ENCODE measurements at regions not wholly inside any gene's neighbourhood (a gene's known extent, or its start where the extent isn't known, plus 50 kb on each side); places are given as distances from the start of the nearest gene placed in this dataset.
"Not testable (repeated sequence)": the region's sequence is repeated elsewhere in the genome, so short reads cannot be mapped to it uniquely, and the experiment has no call there.

GRCh38 chr6:155801046-155801445 lies 345.4 kb upstream of the NOX3 start:
- no peak overlapping the region for H3K4me3 ChIP-seq
- H3K4me1 ChIP-seq: no peaks in the 10 kb centered on the region
- DNase-seq (ENCODE audit: low spot score in 2 of 2): no peak
- no peaks in the 10 kb centered on the region for H3K36me3 ChIP-seq
- TF ChIP-seq CTCF (IDR thresholded peaks at IDR 0.05): no peak
- no peaks in the 10 kb centered on the region for H3K27me3 ChIP-seq
- intact Hi-C loops (cut with DNase I): no loop called here
- H3K9me3 ChIP-seq: peaks cover 0 to 7% of the 10 kb centered on the region in 2 donors
- H3K27ac ChIP-seq: no peak overlapping the region

DNA sequence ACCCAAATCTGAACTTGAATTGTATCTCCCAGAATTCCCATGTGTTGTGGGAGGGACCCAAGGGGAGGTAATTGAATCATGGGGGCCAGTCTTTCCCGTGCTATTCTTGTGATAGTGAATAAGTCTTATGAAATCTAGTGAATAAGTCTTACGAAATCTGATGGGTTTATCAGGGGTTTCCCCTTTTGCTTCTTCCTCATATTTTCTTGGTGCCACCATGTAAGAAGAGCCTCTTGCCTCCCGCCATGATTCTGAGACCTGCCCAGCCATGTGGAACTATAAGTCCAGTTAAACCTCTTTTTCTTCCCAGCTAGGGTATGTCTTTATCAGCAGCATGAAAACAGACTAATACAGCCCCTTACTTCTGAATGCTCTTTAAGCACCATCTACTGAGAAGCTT lies 343.2 kb upstream of the NOX3 start:
- H3K4me3 ChIP-seq; intact Hi-C loops (cut with DNase I); DNase-seq (ENCODE audit: low spot score in 2 of 2); H3K27ac ChIP-seq; H3K4me1 ChIP-seq; H3K36me3 ChIP-seq; H3K27me3 ChIP-seq; H3K9me3 ChIP-seq: not testable (repeated sequence)

- no peak for TF ChIP-seq CTCF (IDR thresholded peaks at IDR 0.05)
- no peak overlapping the region for H3K4me3 ChIP-seq
- DNase-seq (ENCODE audit: low spot score in 2 of 2): no peak
- H3K9me3 ChIP-seq: no peaks in the 10 kb centered on the region
- H3K27me3 ChIP-seq: no peaks in the 10 kb centered on the region
- intact Hi-C loops (cut with DNase I): no loop called here
- H3K4me1 ChIP-seq: no peaks in the 10 kb centered on the region
- no peaks in the 10 kb centered on the region for H3K36me3 ChIP-seq
- no peak overlapping the region for H3K27ac ChIP-seq
Measured at GRCh38 chr6:155795173-155795796, 339.6 kb upstream of the NOX3 start.

DNA sequence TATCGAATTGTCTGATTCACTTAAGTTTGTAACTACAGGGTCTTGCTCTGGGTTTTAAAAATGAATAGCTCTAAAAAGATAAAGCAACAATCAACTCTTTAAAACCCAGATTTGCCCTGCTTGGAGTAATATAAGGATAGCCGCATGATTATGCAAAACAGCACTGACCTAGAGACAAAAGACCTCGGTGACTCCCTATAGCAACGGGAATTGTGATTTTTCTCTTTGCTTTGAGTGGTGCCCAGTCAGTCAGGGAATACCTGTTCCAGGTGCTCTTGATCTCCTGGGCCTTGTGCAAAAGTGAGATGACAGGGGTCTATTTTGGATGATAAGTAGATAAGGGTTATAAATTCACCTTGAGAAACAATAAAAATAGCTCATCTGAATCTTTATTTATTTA lies 336.3 kb upstream of the NOX3 start:
- Histone ChIP-seq H3K4me1 (no peaks in the 10 kb centered on the region), H3K36me3 (no peaks in the 10 kb centered on the region), H3K27ac (no peak overlapping the region), H3K4me3 (no peak overlapping the region), H3K27me3 (no peaks in the 10 kb centered on the region), H3K9me3 (no peaks in the 10 kb centered on the region)
- intact Hi-C loops (cut with DNase I): no loop called here
- no peak for TF ChIP-seq CTCF (IDR thresholded peaks at IDR 0.05)
- DNase-seq (ENCODE audit: low spot score in 2 of 2): no peak

DNA sequence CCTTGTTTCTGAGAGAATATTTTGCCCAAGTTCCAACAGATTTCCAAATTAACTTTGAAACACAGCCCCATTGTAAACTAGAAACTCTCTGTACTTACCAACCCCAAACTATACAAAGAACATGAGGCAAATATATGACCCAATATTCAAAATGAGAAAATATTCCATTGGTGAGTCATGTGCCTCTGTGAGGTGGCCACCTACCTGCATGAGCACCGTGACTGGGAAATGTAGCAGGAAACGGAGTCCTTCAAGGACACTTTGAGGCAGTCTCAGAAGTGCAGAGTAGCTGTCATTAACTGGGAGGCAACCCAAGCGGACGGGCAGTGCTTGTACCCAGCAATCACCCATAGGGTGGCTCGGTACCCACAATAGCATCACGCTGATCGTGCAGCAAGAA lies 335.5 kb upstream of the NOX3 start:
- no peak overlapping the region for H3K4me3 ChIP-seq
- intact Hi-C loops (cut with DNase I): no loop called here
- no peaks in the 10 kb centered on the region for H3K36me3 ChIP-seq
- H3K27me3 ChIP-seq: no peaks in the 10 kb centered on the region
- TF ChIP-seq CTCF (IDR thresholded peaks at IDR 0.05): no peak
- H3K27ac ChIP-seq: no peak overlapping the region
- no peaks in the 10 kb centered on the region for H3K4me1 ChIP-seq
- DNase-seq (ENCODE audit: low spot score in 2 of 2): no peak
- no peaks in the 10 kb centered on the region for H3K9me3 ChIP-seq

GRCh38 chr6:155787168-155787567 lies 331.5 kb upstream of the NOX3 start:
- Histone ChIP-seq H3K27ac (no peak overlapping the region), H3K9me3 (no peaks in the 10 kb centered on the region), H3K36me3 (no peaks in the 10 kb centered on the region), H3K4me1 (no peaks in the 10 kb centered on the region), H3K4me3 (no peak overlapping the region), H3K27me3 (no peaks in the 10 kb centered on the region)
- intact Hi-C loops (cut with DNase I): no loop called here
- no peak for TF ChIP-seq CTCF (IDR thresholded peaks at IDR 0.05)
- no peak for DNase-seq (ENCODE audit: low spot score in 2 of 2)

Measured in ascending aorta (tissue), 2 donors.